ENCODE measurements at regions not wholly inside any gene's neighbourhood (a gene's known extent, or its start where the extent isn't known, plus 50 kb on each side); places are given as distances from the start of the nearest gene placed in this dataset.
"Not testable (repeated sequence)": the region's sequence is repeated elsewhere in the genome, so short reads cannot be mapped to it uniquely, and the experiment has no call there.

- ChIA-PET CTCF (no interaction called here), POLR2A (ENCODE audit: low non-redundant PET) (no interaction called here)
- H3K27ac ChIP-seq = no peak overlapping the region
- no peak for TF ChIP-seq CTCF (conservative IDR thresholded peaks at IDR 0.05; ENCODE audit: low read depth)
- no peak for DNase-seq (ENCODE audit: low spot score)
Measured at GRCh38 chr7:159296093-159296681, 151.5 kb upstream of the VIPR2 start.

- DNase-seq (ENCODE audit: low spot score); CTCF ChIA-PET; POLR2A ChIA-PET (ENCODE audit: low non-redundant PET); H3K27ac ChIP-seq: not testable (repeated sequence)
Measured at GRCh38 chr7:159286487-159286886, 141.8 kb upstream of the VIPR2 start.

GRCh38 chr7:159281573-159281972 is 136.9 kb upstream of the VIPR2 start:
- no peak for TF ChIP-seq CTCF (conservative IDR thresholded peaks at IDR 0.05; ENCODE audit: low read depth)
- CTCF ChIA-PET = no interaction called here
- no peak overlapping the region for H3K27ac ChIP-seq
- DNase-seq (ENCODE audit: low spot score) = no peak
- POLR2A ChIA-PET (ENCODE audit: low non-redundant PET) = no interaction called here

GRCh38 chr7:159280008-159280407 is 135.3 kb upstream of the VIPR2 start:
- DNase-seq (ENCODE audit: low spot score) = no peak
- CTCF ChIA-PET = no interaction called here
- TF ChIP-seq CTCF (conservative IDR thresholded peaks at IDR 0.05; ENCODE audit: low read depth) = no peak
- POLR2A ChIA-PET (ENCODE audit: low non-redundant PET) = no interaction called here
- H3K27ac ChIP-seq = no peak overlapping the region

GRCh38 chr7:159272739-159273138 is 128.1 kb upstream of the VIPR2 start:
- no peak overlapping the region for H3K27ac ChIP-seq
- ChIA-PET CTCF (no interaction called here), POLR2A (ENCODE audit: low non-redundant PET) (no interaction called here)
- no peak for DNase-seq (ENCODE audit: low spot score)
- TF ChIP-seq CTCF (conservative IDR thresholded peaks at IDR 0.05; ENCODE audit: low read depth) = no peak

- POLR2A ChIA-PET (ENCODE audit: low non-redundant PET) = no interaction called here
- CTCF ChIA-PET = no interaction called here
Measured at GRCh38 chr7:159271781-159272180, 127.1 kb upstream of the VIPR2 start.

GRCh38 chr7:159269745-159270144 is 125.1 kb upstream of the VIPR2 start:
- no peak overlapping the region for H3K27ac ChIP-seq
- TF ChIP-seq CTCF (conservative IDR thresholded peaks at IDR 0.05; ENCODE audit: low read depth) = no peak
- CTCF ChIA-PET = no interaction called here
- POLR2A ChIA-PET (ENCODE audit: low non-redundant PET) = no interaction called here
- DNase-seq (ENCODE audit: low spot score) = no peak

More at GRCh38 chr7:159271781-159272180, 127.1 kb upstream of the VIPR2 start:
- no peak for TF ChIP-seq CTCF (conservative IDR thresholded peaks at IDR 0.05; ENCODE audit: low read depth)
- no peak overlapping the region for H3K27ac ChIP-seq
- DNase-seq (ENCODE audit: low spot score) = no peak

Data from RWPE1 (cell line).